Cardiac fibroblast (primary cell): ENCODE measurements at regions not wholly inside any gene's neighbourhood (a gene's known extent, or its start where the extent isn't known, plus 50 kb on each side); places are given as distances from the start of the nearest gene placed in this dataset.

Source experiments
- DNase-seq, 2 donors: peaks; one replicate each; pipeline versions ENCODE4 v3.0.0 to v3.0.0-alpha.2; 2010; ENCODE audit warnings: low read depth in 2 of 2
- H3K4me3 ChIP-seq, 2 donors: replicated peaks in 1 of 2; 1 replicate in 1 of 2; 2 replicates in 1 of 2; pipeline ENCODE4 v1.5.1; 2011; ENCODE audit warnings: low read depth in 2 of 2, low read length in 2 of 2, mild to moderate bottlenecking in 2 of 2, moderate library complexity in 1 of 2
- CTCF ChIP-seq: IDR thresholded peaks from one replicate; pipeline ENCODE4 v1.5.1; 2011; ENCODE audit warnings: low read depth, mild to moderate bottlenecking, low read length, inconsistent platforms

GRCh38 chr20:60115451-60115850 is 157.2 kb downstream of the CDH26 start:
- TF ChIP-seq CTCF, result no peak
- no peak for DNase-seq
- H3K4me3 ChIP-seq, result no peak overlapping the region

GRCh38 chr20:60116128-60116909 is 158.1 kb downstream of the CDH26 start:
- no peak for DNase-seq
- no peak overlapping the region for H3K4me3 ChIP-seq
- no peak for TF ChIP-seq CTCF

GRCh38 chr20:60117065-60117464 is 158.8 kb downstream of the CDH26 start:
- H3K4me3 ChIP-seq, result no peak overlapping the region
- no peak for TF ChIP-seq CTCF
- no peak for DNase-seq

GRCh38 chr20:60121903-60122302 is 163.7 kb downstream of the CDH26 start:
- DNase-seq, result no peak
- no peak overlapping the region for H3K4me3 ChIP-seq
- no peak for TF ChIP-seq CTCF

- TF ChIP-seq CTCF, result no peak
- no peak for DNase-seq
Observed at GRCh38 chr20:60122671-60123070, 164.4 kb downstream of the CDH26 start.

GRCh38 chr20:60123096-60123495 is 164.9 kb downstream of the CDH26 start:
- TF ChIP-seq CTCF, result no peak
- no peak for DNase-seq
- H3K4me3 ChIP-seq, result no peak overlapping the region

More at GRCh38 chr20:60122671-60123070, 164.4 kb downstream of the CDH26 start:
- no peak overlapping the region for H3K4me3 ChIP-seq

- H3K4me3 ChIP-seq, result no peak overlapping the region
- no peak for DNase-seq
- no peak for TF ChIP-seq CTCF
Observed at GRCh38 chr20:60123652-60124051, 165.4 kb downstream of the CDH26 start.
